ENCODE measurements at regions not wholly inside any gene's neighbourhood (a gene's known extent, or its start where the extent isn't known, plus 50 kb on each side); places are given as distances from the start of the nearest gene placed in this dataset.
"Not testable (repeated sequence)": the region's sequence is repeated elsewhere in the genome, so short reads cannot be mapped to it uniquely, and the experiment has no call there.

DNA sequence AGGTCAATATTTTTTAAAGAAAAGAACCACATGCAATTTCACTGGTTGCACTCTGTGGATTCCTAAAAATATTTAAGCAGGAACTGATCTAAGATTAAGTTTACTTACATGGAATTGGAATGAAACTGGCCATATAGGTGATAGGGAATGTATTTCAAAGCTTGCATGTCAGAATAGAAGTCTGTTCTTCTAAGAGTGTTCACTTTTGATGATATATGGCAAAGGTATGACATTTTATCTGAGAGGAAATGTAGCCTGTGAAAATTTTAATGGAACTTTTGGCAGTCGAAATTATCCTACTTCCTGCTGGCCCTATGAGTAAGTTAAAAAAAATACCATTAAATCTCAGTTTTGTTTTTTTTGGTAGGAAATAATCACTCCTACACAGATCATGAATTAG, 1538.4 kb downstream of the CDY2B start:
- TF ChIP-seq KDM5A (IDR thresholded peaks at IDR 0.05; ENCODE audit: low read length); CHD2 (IDR thresholded peaks at IDR 0.05; ENCODE audit: low read length); POLR2AphosphoS5 (IDR thresholded peaks at IDR 0.05; ENCODE audit: low read depth, low read length); BACH1 (IDR thresholded peaks at IDR 0.05; ENCODE audit: low read length); GTF2F1 (IDR thresholded peaks at IDR 0.05; ENCODE audit: borderline replicate concordance, low read depth, low read length); CTCF (IDR thresholded peaks at IDR 0.05; ENCODE audit: control extremely low read depth in 1 of 3, insufficient read depth in 1 of 3, low read depth in 1 of 3, low read length in 3 of 3); YY1 (IDR thresholded peaks at IDR 0.05; ENCODE audit: low read depth, low read length); SP1 (IDR thresholded peaks at IDR 0.05; ENCODE audit: low read depth, low read length); CHD7 (IDR thresholded peaks at IDR 0.05; ENCODE audit: insufficient replicate concordance, low read length); TAF1 (IDR thresholded peaks at IDR 0.05; ENCODE audit: low read depth, low read length); TEAD4 (IDR thresholded peaks at IDR 0.05; ENCODE audit: low read depth, low read length); CREB1 (IDR thresholded peaks at IDR 0.05); JUN (IDR thresholded peaks at IDR 0.05; ENCODE audit: low read depth, low read length): not testable (repeated sequence)
